Skin of body (tissue), 1 donor: ENCODE measurements at regions not wholly inside any gene's neighbourhood (a gene's known extent, or its start where the extent isn't known, plus 50 kb on each side); places are given as distances from the start of the nearest gene placed in this dataset.
"Not testable (repeated sequence)": the region's sequence is repeated elsewhere in the genome, so short reads cannot be mapped to it uniquely, and the experiment has no call there.

Experiments used
- DNase-seq: peaks from one replicate; lab custom pipeline; 2025; lab: John Stamatoyannopoulos, UW

GRCh38 chr6:141504318-141504717 is 628.4 kb upstream of the GJE1 start:
- not testable (repeated sequence) for DNase-seq

DNA sequence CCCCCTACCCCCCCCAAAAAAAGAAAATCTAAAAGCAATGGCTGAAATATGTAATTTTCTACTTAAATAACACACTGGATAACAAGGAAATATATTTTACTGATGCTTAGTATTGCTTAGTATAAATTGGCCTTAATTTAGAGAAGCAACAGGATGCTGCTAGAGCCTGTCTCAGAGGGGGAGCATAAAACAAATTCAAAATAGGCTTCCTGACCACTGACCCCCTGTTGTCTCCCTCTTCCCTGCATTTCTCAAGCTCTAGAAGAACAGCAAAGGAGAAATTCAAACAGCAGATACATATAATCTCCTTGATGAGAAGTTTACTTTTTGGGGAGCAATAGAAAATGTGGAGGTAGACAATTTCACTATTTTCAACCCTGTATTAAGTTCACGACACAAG is 631.1 kb upstream of the GJE1 start:
- DNase-seq, result no peak

- no peak for DNase-seq
Measured at GRCh38 chr6:141498977-141499376, 633.7 kb upstream of the GJE1 start.

DNA sequence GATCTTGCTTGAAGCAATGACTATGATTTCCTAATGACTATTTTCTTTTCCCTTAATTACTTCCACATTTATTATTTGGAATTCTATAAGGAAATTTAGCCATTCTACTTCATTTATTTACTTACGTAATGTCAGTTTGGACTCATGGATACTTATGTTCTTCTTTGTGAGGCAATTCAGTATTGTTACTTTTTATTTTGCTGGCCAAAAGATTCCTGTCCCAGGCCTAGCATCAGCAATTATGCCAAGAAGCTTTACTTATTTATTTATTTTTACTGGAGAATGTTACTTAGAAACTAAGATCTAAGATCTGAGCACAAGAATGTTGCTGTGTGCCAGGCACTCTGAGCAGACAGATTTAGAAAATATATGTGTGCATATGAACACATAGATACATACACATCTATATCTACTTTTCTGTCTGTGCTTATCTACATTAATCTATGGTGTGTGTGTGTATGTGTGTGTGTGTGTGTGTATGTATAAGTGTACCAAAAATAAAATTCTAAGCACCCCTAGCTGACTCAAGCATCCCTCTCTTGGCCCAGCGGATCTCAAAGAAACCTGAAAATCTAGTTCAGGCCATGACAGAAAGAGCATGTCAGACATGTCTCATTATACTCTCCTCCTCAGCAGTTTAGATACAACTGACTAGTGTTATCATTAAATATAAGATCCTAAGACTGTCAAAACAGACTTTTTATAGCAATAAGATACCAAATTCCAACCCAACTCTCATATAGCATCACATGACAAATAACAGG is 640.0 kb upstream of the GJE1 start:
- peak; percentile 39 for DNase-seq

GRCh38 chr6:141491684-141492083 is 641.0 kb upstream of the GJE1 start:
- DNase-seq, result no peak

- DNase-seq, result no peak
Measured at GRCh38 chr6:141490982-141491381, 641.7 kb upstream of the GJE1 start.

- DNase-seq, result no peak
Measured at GRCh38 chr6:141488488-141488887, 644.2 kb upstream of the GJE1 start.

- no peak for DNase-seq
Measured at GRCh38 chr6:141486942-141487341, 645.8 kb upstream of the GJE1 start.

- no peak for DNase-seq
Measured at GRCh38 chr6:141484711-141485110, 648.0 kb upstream of the GJE1 start.

GRCh38 chr6:141483598-141484061 is 649.1 kb upstream of the GJE1 start:
- DNase-seq, result peak; percentile 46

DNA sequence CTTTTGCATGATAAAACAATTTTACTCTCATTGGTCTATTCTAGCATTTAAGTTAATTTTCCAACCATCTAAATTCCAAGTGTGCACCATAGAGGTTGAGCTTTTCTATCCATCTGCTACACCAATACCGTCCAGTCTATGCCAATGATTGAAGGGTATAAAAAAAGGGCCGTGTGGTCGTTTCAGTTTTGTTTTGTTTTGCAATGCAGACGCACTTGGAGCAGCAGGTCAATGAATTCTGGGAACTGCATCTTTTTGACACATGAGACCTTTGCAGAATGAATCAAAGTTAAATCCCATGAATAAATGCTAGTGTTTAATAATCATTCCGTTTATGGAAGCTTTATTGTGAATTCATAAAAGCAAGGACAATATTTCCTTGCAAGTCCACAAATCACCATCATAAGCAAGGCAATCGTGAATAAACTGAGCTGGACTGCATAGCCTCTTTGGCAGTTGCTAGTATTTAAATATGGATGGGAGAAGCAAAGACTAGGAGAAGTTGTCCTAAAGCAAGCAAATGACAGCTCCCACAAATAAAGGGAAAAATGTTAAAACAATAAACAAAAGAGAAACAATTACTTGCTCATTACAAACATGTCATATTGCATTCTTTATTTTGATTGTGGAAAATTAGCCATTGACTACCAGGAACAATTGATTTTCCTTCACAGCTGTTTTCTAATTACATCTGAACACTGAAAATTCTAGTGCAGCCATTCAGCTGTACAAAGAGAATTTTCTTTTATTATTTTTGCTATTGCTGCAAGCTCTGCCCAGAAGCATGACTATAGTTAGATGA is 649.7 kb upstream of the GJE1 start:
- no peak for DNase-seq

- no peak for DNase-seq
Measured at GRCh38 chr6:141475259-141475658, 657.5 kb upstream of the GJE1 start.

- DNase-seq, result no peak
Measured at GRCh38 chr6:141472162-141472928, 660.4 kb upstream of the GJE1 start.

GRCh38 chr6:141470810-141471209 is 661.9 kb upstream of the GJE1 start:
- DNase-seq, result no peak

- no peak for DNase-seq
Measured at GRCh38 chr6:141467881-141468280, 664.8 kb upstream of the GJE1 start.

- DNase-seq, result no peak
Measured at GRCh38 chr6:141467041-141467440, 665.7 kb upstream of the GJE1 start.

- no peak for DNase-seq
Measured at GRCh38 chr6:141464896-141465295, 667.8 kb upstream of the GJE1 start.

- no peak for DNase-seq
Measured at GRCh38 chr6:141464490-141464889, 668.2 kb upstream of the GJE1 start.

DNA sequence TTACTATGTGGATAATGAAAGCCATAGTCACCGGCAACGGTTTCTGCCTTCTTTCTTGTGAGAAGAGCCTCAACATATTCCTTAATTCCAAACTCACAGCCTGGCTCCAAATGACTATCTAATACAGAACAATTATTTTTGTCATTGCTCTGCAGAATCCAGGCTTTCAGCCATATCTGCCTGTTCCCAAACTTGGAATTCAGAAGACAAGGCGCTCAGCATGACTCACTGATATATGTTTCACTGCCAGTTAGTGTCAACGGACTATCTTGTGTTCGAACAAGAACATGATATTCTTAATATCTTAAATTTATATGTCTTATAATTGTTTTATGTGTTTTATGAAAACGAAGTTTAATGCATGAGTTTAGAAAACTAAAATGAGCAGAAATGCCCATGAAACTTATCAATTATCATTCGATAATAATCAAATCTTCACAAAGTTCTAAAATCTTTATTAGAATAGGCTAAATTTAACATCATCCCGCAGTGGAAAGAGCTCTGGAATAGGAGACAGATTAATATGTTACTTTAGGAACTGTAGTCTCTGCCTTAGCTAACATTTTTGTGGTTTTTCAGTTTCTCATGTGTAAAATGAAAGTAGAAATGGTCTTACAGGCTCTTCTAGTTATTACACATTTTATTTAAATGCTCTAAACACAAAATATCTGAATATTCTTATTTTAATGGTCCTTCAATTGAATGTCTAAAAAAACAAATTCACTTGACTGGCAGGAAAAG is 669.3 kb upstream of the GJE1 start:
- no peak for DNase-seq

DNA sequence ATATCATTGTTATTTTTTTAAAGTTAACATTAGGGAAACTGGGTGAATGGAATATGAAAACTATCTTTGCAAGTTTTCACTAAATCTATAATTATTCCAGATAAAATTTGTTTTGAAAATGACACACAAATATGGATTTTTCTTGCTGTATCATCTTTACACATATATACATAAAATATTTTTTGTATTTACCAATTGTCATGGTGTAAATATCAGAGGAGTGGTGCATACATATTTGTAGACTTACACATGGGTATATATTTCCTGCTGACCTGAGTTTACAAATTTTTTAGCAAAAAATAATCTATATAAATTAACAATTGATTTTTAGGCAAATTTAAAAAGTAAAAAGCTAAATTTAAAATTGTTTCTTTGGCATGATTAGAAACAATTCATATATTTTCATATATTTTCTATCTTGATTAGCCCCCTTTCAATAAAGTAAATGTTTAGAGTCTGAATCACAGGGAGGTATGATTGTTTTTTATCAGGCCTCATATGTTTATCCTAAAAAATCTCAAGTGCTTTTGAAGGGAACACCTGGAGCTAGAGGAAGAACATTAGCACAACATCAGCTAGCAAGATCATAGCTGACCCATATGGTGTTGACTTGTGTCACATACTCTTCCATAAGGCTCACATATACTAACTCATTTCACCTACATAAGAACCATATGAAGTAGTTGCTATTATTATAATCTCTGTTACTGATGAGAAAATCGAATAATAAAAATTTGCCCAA is 671.8 kb upstream of the GJE1 start:
- DNase-seq, result no peak

DNA sequence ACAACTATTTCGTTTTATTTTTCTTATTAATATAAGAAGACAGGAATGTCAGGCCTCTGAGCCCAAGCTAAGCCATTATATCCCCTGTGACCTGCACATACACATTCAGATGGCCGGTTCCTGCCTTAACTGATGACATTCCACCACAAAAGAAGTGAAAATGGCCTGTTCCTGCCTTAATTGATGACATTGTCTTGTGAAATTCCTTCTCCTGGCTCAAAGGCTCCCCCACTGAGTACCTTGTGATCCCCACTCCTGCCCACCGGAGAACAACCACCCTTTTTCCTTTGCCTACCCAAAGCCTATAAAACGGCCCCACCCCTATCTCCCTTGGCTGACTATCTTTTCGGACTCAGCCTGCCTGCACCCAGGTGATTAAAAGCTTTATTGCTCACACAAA is 672.5 kb upstream of the GJE1 start:
- not testable (repeated sequence) for DNase-seq
